Posterior vena cava (tissue), 2 donors: ENCODE measurements at regions not wholly inside any gene's neighbourhood (a gene's known extent, or its start where the extent isn't known, plus 50 kb on each side); places are given as distances from the start of the nearest gene placed in this dataset.

Source experiments
- DNase-seq: peaks from one replicate; pipeline ENCODE4 v3.0.0-alpha.2; 2020; ENCODE audit warnings: low spot score
- intact Hi-C, 2 donors: fragments of 100-400 bp; cut with DNase I; formaldehyde crosslinking; loops; one replicate each; pipeline versions ENCODE4 v1.14.1 to v1.14.2; 2022 to 2023
- donor health status: DM: yes; HTN: yes; CAD: no.
- donor health status: DM: yes; HTN: yes; CAD: no.

DNA sequence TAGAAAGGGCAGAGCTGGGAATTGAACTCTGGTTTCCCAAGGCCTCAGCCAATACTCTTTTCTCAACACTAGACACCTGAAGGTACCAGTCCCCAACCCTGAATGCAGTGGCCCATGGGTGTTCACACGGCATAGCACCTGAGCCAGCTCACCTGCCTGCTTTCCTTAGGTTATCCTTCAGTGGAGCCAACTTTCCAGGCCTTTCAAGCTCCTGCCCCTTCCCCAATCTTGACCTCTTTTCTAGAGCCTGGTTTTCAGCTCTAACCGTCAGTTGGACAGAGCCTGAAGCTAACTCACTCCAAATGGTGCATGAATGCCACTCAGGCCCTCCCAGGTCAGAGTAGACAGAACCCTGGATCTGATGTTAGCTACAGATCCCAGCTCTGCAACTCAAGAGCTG lies 66.1 kb upstream of the ITGA11 start:
- DNase-seq: no peak
- intact Hi-C loops: no loop called here

DNA sequence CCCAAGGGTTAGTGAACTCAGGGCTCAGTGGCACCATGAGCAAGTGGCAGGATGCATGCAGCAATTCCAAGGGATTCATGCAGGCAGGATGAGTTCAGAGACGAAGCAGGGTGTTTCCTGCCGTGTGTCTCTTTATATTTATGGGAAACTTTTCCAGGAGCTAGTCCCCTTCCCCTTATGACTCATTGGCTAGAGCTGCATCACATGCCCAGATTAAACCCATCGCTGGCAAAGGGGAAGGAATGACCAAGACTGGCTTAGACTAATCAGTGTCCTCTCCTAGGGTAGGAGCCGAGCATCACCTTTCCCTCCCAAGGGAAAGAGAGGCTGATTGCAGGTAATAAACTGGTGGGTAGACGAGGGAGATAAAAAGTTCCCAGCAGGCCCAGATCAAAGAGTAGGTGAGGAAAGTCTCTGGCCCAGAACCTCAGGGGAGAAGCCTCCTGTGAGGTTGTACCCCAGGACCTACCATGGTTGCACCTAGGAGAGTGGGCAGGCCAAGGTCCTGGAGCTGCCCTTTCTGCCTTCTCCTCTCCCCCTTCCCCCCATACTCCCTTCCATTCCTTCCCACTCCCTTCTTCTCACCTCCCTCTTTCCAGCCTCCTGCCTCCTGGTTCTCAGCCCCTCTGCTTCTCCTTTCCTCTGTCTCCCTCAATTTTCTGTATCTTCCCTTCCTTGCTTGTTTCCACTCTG lies 67.8 kb upstream of the ITGA11 start:
- intact Hi-C loops: no loop called here
- DNase-seq: no peak

DNA sequence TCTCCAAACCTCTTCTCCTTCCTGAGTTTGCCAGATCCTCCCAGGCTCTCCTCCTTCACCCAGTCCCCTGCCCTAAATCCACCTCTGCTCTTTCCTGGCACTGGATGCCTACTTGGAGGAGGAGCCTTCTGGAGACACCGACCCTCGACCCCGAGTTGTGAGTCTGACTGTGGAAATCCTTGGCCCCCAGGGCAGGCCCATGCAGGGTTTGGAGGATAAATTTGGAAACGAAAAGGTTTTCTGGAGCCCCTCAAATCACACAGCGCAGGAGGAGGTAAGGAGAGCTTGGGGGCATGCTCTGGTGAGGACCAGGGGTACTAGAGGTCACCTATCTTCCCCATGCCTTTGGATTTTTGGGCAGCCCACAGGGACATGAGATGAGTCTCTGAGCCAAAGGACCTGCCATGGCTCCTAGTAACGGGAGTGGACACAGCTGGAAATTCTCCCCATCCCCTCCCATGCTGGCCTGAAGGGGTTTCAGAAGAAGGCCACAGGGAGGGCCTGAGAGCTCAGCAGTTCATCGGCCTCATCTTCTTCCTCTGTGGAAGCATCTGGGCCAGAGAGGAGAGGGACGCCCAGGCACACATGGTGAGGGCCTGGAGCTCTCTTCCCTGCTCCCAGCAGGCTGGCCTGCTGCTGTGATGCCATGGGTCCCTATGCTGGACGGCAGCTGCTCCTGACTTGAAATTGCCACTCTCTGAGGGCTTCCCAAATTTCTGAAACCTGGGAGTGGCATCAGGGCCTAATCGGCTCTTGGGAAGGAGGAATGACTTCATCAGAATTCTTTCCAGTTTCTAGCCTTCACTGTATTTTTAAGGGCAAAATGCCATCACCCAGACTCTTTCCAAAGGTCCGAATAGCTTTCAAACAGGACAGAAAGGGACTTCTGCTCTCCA lies 68.6 kb upstream of the ITGA11 start:
- no peak for DNase-seq
- intact Hi-C loops: no loop called here

DNA sequence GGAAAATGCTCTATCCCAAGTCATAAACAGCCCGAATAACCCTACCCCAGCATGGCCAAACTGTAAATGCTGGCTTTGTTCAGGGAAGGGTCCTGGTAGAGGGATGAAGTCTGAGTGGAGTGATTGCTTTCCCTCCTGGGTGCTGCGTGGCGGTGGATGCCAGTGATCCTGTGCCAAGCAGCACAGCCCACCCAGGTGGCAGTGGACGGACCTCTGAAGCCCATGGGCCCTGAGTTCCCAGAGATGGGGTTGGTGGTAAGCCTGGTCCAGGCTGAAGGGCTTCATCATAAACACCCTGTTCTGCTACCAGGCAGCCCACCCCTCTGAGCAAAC lies 69.3 kb upstream of the ITGA11 start:
- DNase-seq: no peak
- intact Hi-C loops: no loop called here

DNA sequence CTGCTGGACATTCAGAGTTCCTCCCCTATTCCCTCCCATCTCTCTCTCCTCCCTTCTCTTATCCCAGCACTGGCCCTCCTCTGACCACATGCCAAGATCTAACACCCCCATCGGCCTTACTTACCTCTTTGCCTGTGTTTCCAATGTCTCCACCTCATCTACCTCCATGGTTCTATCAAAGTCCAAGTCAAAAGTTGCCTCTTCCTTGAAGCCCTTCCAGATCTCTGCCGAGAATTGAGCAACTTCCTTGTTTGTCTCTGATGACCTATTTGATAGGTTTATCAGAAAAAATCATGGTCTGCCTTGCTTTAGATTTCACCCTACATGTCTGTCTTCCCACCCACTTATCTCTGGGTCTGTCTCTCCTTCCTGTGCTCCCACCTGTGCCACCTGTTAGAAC lies 69.7 kb upstream of the ITGA11 start:
- no peak for DNase-seq
- intact Hi-C loops: no loop called here

DNA sequence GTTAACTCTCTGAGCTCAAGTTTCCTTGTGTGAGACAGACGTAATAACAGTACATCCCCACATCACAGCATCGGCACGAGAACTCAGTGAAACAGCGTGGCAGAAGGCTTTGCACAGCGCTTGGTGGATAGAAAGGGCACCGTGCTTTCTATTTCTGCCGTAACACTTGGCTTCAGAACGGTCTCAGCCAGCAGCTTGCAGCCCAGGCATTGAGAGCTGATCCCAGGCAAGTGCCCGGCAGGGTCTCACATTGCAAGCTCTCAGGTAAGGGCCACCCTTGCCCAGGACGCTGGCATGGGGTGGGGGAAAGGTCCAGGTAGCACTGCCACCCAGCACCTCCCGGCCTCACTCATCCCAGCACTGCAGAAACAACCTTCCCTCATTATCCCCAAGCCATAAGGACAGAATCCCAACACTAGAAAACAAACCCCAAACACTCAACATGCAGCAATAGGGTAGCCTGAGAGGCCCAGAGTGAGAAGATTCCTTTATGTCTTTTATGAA lies 70.5 kb upstream of the ITGA11 start:
- DNase-seq: no peak
- intact Hi-C loops: no loop called here

DNA sequence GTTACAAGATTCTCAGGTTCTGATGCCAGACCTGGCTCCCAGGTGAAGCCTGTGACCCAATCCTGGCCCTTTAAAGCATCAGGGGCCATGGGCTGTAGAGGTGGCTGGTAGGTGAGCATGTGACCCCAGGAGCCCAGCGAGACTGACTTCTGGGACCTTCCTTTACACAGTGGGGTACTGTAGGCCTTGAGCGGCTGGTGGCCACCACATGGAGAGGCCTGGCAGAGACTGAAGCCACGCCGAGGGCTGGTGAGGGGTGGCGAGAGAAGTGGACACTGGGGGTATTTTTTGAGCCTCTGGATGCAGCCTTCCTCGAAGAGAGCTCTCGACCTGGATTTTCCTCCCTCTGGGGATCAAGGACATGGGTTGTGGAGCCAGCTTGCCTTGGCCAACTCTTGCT lies 71.2 kb upstream of the ITGA11 start:
- no peak for DNase-seq
- intact Hi-C loops: no loop called here

DNA sequence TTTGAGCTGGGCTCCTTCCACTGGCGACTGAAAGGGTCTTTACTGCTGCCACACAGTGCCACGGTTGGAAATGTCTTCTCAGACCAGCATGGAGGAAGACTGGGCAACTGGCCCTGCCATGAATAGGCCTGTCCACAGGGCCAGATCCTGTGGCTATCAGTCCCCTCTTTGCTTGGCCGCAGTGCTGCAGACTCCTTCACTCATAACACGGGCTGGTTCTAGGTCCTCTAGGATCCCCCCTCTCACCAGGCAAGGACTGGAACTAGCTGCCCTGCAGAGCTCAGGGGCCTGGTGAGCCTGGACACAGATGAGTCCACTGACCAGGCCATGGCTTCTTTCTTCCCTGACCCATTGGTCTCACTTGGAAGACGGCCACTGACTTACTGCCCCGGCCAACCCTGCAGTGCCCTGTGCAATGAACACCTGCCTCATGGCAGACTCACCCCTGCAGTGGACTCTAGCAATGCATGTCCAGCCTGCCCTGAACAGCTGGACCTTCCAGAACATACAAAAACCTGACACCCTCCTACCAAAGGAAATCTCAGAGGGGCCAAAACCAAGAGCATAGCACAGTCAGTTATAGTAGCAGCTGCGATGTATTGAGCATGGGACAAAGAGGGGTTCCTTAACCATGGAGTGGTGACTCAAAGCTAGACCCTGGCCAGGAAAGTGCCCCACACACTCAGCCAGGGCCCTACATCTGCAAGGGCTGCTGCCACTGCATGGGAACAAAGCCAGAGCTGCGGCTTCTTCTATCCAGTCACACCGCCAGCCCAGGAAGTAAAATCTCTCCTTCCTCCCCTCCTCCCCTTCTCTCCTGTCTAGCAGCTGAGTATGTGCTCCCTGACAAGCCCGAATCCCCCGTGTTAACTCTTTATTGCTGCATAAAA lies 72.1 kb upstream of the ITGA11 start:
- intact Hi-C loops: no loop called here
- no peak for DNase-seq

DNA sequence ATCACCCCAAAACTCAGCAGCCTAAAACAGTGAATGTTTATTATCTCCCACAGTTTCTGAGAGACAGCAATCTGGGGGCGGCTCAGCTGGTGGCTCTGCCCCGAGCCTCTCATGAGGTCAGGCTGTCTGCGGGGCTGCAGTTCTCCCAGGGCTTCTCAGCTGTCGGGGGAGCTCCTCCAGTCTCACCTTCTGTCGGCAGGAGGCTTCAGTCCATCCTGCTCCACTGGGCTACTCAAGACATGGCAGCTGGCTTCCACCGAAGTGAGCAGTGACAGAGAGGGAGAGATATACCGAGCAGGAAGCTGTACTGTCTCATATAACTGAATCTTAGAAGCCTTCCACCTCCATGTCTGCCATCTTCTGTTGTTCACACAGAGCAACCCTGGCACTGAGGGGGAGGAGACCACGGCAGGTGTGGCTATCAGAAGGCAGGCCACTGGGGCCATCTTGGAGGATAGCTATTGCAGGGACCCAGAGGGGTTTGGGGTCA lies 72.8 kb upstream of the ITGA11 start:
- no peak for DNase-seq
- intact Hi-C loops: no loop called here

DNA sequence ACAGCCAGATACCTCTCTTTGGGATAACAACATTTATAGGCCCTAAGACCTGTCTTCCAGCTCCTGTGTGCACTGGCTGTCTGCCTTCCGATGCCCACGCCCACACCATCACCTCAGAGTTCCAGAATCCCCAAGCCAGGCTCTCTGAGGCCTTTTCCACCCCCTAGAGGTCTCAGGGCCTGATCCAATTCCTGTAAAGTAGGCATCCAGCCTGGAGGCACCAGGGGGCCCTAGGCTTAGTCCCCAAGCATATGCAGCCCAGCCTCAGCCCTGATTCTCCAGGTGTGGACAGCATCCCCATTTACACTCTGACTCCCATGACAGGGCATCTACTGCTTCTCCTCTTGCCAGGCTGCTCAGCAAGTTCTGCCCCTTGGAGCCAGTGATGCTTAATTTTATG lies 72.7 kb upstream of the CORO2B start:
- intact Hi-C loops: no loop called here
- DNase-seq: no peak

DNA sequence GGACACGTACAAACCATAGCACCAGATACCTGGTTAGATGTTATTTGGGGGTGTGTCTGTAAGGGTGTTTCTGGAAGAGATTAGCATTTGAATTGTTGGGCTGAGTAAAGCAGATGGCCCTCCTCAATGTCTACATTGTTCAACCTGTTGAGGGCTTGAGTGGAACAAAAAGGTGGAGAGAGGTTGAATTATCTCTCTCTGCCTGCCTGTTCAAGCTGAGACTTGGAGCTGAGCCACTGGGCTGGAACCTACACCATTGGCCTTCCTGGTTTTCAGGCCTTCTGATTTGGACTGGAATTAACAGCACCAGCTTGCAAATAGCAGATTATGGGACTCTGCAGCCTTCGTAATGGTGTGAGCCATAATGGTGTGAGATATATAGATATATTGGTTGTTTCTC lies 71.3 kb upstream of the CORO2B start:
- intact Hi-C loops: no loop called here
- DNase-seq: no peak

DNA sequence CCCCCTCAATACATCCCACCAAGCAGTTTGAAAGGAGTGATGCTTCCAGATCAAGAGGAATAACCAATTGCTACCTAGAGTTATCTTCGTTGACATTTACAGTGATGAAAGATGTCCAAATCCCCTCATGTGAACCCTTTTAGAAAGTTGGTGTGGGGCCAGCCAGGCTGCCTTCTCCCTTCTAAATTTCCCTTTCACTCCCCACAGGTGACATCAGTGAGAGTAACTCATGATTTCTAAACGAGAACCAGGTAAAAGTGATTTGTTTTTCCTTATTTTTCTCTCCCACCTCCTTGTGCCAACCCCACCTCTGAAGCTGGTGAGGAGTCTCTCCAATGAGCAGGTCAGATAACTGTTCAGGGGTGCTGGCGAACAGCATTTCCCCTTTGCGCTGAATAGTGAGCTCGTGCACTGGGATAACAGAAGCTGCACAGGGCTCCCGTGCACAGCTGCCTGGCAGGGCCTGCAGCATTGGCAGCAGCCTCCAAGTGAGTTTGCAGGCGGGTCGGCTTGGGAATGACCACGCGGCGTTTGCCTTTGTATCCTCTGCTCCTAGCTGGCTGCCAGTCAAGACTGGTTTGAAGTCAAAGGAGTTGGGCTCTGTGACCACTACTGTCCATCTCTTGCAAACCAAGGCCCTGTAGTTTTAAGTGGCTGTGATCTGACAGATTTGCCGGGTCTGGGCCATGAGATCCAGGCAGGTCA lies 70.2 kb upstream of the CORO2B start:
- DNase-seq: no peak
- intact Hi-C loops: no loop called here

DNA sequence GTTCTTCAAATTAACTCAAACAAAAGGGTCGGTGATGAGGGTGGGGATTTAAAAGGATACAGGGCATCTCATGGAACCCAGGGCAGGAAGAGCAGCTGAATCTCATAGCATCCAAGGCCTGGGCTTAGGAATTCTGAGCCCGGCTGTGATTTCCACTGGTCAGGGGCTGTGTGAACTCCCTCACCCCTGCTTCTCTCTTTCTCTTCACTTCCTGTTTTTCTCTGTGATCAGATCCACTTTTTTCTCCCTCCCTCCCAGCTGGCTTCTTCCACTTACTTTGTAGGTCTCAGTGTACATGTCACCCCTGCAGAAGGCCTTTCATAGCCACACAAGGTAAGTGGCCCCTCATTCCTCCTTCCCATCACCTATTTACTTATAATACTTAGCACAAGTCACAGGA lies 68.2 kb upstream of the CORO2B start:
- intact Hi-C loops: no loop called here
- DNase-seq: no peak

DNA sequence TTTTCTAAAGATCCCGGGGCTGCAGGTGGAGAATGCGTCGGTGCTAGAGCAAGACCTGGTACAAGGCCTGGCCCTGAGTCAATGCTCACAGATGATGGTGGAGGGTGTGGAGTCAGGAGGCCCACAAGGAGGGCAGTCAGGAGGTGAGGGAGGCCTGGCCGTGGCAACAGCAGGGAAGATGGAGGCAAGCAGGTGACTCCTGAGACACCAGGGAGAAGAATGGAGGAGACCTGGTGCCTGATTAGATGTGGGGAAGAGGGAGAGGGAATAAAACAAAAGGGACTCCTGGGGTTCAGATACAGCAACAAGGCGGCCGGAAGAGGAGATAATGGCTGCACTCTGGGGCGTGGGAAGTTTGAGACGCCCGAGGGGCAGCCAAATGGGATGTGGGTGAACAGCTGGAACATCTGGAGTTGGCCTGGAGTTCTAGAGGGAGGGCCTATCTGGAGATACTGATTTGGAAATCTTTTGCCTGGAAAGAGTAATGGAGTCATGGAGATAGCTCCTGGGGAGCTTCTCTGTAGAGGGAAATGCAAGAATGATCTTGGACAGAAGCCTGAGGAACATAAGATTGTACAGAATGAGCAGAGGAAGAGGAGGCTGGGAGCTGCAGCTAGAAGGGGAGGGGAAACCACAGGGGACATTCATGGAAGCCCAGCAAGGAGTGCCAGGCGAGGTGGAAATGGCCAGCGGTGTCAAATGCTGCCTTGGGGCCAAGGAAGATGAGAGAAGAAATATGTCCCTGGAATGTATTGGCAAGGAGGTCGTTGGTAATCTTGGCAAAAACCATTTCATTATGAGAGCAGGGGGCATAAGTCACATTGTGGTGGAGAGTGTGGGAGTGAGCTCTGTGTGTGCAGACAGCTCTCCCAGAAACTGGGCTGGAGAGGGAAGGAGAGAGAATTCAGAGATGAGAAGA lies 67.5 kb upstream of the CORO2B start:
- intact Hi-C loops: no loop called here
- DNase-seq: no peak

DNA sequence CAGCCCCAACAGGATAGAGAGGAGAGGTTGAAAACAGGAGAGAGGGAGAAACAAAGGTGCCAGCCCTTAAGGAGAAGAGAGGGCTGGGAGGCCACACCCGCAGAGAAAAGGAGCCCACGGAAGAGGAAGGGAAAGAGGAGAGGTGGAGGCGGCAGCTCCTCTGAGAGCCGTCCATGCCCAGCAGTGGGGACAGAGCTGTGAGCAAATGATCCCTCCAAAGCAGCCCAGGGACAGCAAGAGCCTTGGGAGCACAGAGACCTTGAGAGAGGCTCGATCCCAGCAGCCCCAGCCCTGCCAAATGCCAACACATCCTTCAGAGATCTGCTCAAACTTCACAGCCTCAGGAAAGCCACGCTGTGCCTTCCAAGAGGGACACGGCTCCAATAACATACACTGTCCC lies 66.7 kb upstream of the CORO2B start:
- DNase-seq: no peak
- intact Hi-C loops: no loop called here

DNA sequence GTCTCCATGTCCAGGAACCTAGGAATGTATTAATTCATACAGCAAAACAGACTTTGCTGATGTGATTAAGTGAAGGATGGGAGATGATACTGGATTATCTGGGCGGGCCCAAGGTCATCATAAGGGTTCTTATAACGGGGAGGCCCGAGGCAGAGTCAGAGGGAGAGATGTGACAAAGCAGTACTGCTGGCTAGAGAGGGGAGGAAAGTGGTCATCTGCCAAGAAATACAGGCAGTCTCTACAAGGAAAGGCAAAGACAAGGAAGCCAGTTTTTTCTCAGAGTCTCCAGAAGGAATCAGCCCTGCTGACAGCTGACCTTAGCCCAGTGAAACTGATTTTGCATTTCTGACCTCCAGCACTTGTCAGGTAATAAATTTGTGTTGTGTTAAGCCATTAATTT lies 66.2 kb upstream of the CORO2B start:
- intact Hi-C loops: no loop called here
- DNase-seq: no peak

DNA sequence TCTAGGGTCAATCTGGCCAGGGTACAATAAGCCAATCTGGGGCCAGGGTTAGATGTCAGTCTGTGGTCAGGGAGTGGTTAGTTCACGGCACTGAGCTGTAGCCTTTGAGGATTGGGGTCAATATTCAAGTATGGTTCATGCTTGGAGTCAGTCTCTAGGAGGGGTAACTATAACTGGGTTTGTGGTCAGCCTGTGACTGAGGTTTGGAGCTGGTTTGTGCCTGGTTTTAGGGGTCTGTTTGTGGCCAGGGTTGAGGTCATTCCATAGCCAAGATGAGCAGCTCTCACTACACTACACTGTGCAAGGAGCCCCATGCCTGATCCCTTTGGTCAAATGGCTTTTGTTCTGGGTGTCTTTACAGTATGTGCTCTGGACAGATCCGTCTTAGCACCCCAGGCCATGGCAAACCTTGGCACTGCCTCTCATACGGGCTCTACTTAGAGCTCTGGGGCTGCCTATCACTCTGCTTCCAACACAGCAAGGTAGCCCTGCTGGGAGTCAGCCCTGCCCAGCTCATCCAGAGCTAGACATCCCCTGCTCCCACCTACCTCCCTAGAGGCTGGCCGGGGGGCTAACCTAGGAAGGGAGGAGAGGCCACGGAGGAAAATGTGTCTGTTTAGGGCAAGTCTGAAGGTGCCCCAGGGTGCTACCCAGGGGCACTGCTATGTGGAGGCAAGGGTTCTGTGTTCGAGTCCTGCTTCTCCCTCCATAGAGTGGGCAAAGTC lies 63.3 kb upstream of the CORO2B start:
- no peak for DNase-seq
- intact Hi-C loops: loop anchor here in 1 of 2 donors (5.0 kb wide), 1 partner anchor 33 kb away; no protein-coding TSS in a partner anchor
